ENCODE measurements at regions not wholly inside any gene's neighbourhood (a gene's known extent, or its start where the extent isn't known, plus 50 kb on each side); places are given as distances from the start of the nearest gene placed in this dataset.

DNA sequence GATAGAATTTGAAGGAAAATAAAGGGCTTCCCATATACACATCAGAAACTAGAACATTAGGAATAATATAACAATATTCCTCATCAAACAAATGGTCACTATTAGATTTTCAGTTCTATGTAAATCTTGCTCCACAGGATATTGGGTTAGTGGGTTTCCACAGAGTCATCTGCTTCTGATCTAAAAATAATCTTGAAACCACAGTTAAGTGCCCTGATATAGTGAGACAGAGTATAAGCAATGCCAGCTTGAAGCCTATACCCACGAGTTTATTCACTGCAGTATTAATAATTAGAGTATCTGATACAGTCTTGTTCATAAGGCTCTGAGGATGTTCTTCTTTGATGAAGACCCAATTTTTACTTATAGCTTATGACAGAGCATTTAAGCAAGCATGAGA lies 74.5 kb upstream of the ATF7IP start:
- TF ChIP-seq, protein P1, sequence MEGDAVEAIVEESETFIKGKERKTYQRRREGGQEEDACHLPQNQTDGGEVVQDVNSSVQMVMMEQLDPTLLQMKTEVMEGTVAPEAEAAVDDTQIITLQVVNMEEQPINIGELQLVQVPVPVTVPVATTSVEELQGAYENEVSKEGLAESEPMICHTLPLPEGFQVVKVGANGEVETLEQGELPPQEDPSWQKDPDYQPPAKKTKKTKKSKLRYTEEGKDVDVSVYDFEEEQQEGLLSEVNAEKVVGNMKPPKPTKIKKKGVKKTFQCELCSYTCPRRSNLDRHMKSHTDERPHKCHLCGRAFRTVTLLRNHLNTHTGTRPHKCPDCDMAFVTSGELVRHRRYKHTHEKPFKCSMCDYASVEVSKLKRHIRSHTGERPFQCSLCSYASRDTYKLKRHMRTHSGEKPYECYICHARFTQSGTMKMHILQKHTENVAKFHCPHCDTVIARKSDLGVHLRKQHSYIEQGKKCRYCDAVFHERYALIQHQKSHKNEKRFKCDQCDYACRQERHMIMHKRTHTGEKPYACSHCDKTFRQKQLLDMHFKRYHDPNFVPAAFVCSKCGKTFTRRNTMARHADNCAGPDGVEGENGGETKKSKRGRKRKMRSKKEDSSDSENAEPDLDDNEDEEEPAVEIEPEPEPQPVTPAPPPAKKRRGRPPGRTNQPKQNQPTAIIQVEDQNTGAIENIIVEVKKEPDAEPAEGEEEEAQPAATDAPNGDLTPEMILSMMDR (conservative IDR thresholded peaks at IDR 0.05; ENCODE audit: low read depth, low read length): no peak
- TF ChIP-seq EZH2 (IDR thresholded peaks at IDR 0.05; ENCODE audit: borderline replicate concordance, low read depth, low read length, poor library complexity, severe bottlenecking): no peak
- ChIA-PET POLR2A (ENCODE audit: low non-redundant PET) (no interaction called here), CTCF (no interaction called here)
- Histone ChIP-seq H3K27me3 (replicated peaks; ENCODE audit: insufficient read depth, low read depth, low read length, poor library complexity) (no peaks in the 10 kb centered on the region), H3K4me1 (ENCODE audit: insufficient read depth, low read length, poor library complexity, severe bottlenecking) (no peaks in the 10 kb centered on the region), H3K9me3 (ENCODE audit: low read depth, low read length, poor library complexity, severe bottlenecking) (no peaks in the 10 kb centered on the region), H3K4me3 (ENCODE audit: low read depth, low read length, poor library complexity, severe bottlenecking) (no peak overlapping the region), H3K27ac (ENCODE audit: low read depth, low read length, poor library complexity, severe bottlenecking) (no peak overlapping the region), H3K36me3 (ENCODE audit: insufficient read depth, low read length, poor library complexity, severe bottlenecking) (no peaks in the 10 kb centered on the region)
- no peak for DNase-seq (ENCODE audit: low spot score)
- intact Hi-C loops (cut with micrococcal nuclease; ENCODE audit: unreplicated experiment): no loop called here
- BruUV-seq (replicated peaks): no TSS peak

DNA sequence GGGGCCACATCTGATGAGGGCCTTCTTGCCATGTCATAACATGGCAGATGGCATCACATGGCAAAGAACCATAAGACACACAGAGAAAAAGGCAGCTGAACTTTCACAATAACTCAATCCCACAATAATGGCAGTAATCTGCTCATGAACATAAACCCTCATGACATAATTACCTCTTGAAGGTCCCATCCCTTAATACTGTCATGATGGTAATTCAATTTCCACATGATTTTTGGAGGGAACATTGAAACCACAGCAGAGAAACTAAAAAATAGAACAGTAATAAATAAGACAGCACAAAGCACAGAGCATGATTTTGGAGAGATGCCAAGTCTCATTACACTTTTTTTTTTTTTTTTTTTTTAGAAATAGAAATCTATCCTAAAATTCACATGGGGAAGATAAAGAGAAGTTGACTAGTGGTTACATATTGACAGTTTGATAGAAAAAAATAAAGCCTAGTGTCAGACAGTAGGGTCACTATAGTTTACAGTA lies 61.8 kb upstream of the ATF7IP start:
- ChIA-PET POLR2A (ENCODE audit: low non-redundant PET) (no interaction called here), CTCF (no interaction called here)
- Histone ChIP-seq H3K9me3 (ENCODE audit: low read depth, low read length, poor library complexity, severe bottlenecking) (peaks cover 4% of the 10 kb centered on the region), H3K27me3 (replicated peaks; ENCODE audit: insufficient read depth, low read depth, low read length, poor library complexity) (no peaks in the 10 kb centered on the region), H3K4me3 (ENCODE audit: low read depth, low read length, poor library complexity, severe bottlenecking) (no peak overlapping the region), H3K27ac (ENCODE audit: low read depth, low read length, poor library complexity, severe bottlenecking) (no peak overlapping the region), H3K36me3 (ENCODE audit: insufficient read depth, low read length, poor library complexity, severe bottlenecking) (no peaks in the 10 kb centered on the region), H3K4me1 (ENCODE audit: insufficient read depth, low read length, poor library complexity, severe bottlenecking) (no peaks in the 10 kb centered on the region)
- intact Hi-C loops (cut with micrococcal nuclease; ENCODE audit: unreplicated experiment): no loop called here
- peak; percentile 7 for DNase-seq (ENCODE audit: low spot score)
- TF ChIP-seq, protein P1 (conservative IDR thresholded peaks at IDR 0.05; ENCODE audit: low read depth, low read length): no peak
- no peak for TF ChIP-seq EZH2 (IDR thresholded peaks at IDR 0.05; ENCODE audit: borderline replicate concordance, low read depth, low read length, poor library complexity, severe bottlenecking)
- BruUV-seq (replicated peaks): no TSS peak

DNA sequence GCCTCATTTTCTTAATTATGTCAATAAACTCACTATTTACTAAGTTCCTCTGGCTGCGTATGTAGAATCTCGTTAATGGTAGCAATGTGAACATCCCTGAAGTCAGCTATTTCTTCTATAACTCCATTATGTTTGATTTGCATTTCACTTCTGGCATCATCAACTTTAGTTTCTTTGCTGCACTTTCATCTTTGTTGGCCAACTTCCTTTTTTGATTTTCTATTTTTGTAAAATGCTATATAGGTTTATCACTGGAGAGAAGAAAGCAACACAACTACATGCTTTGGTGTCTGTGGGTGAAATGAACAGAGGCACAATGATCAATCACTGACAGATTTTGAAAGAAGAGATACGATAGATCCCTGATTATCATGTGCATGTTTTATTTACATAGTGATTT lies 58.5 kb upstream of the ATF7IP start:
- BruUV-seq (replicated peaks): no TSS peak
- H3K9me3 ChIP-seq (ENCODE audit: low read depth, low read length, poor library complexity, severe bottlenecking): peaks cover 4% of the 10 kb centered on the region
- CTCF ChIA-PET: no interaction called here
- no peak overlapping the region for H3K27ac ChIP-seq (ENCODE audit: low read depth, low read length, poor library complexity, severe bottlenecking)
- DNase-seq (ENCODE audit: low spot score): no peak
- no peaks in the 10 kb centered on the region for H3K4me1 ChIP-seq (ENCODE audit: insufficient read depth, low read length, poor library complexity, severe bottlenecking)
- H3K36me3 ChIP-seq (ENCODE audit: insufficient read depth, low read length, poor library complexity, severe bottlenecking): no peaks in the 10 kb centered on the region
- H3K4me3 ChIP-seq (ENCODE audit: low read depth, low read length, poor library complexity, severe bottlenecking): no peak overlapping the region
- TF ChIP-seq EZH2 (IDR thresholded peaks at IDR 0.05; ENCODE audit: borderline replicate concordance, low read depth, low read length, poor library complexity, severe bottlenecking): no peak
- TF ChIP-seq, protein P1 (conservative IDR thresholded peaks at IDR 0.05; ENCODE audit: low read depth, low read length): no peak
- H3K27me3 ChIP-seq (replicated peaks; ENCODE audit: insufficient read depth, low read depth, low read length, poor library complexity): no peaks in the 10 kb centered on the region
- intact Hi-C loops (cut with micrococcal nuclease; ENCODE audit: unreplicated experiment): no loop called here
- POLR2A ChIA-PET (ENCODE audit: low non-redundant PET): no interaction called here

Data from A673 (cell line).